ENCODE measurements at regions not wholly inside any gene's neighbourhood (a gene's known extent, or its start where the extent isn't known, plus 50 kb on each side); places are given as distances from the start of the nearest gene placed in this dataset.

DNA sequence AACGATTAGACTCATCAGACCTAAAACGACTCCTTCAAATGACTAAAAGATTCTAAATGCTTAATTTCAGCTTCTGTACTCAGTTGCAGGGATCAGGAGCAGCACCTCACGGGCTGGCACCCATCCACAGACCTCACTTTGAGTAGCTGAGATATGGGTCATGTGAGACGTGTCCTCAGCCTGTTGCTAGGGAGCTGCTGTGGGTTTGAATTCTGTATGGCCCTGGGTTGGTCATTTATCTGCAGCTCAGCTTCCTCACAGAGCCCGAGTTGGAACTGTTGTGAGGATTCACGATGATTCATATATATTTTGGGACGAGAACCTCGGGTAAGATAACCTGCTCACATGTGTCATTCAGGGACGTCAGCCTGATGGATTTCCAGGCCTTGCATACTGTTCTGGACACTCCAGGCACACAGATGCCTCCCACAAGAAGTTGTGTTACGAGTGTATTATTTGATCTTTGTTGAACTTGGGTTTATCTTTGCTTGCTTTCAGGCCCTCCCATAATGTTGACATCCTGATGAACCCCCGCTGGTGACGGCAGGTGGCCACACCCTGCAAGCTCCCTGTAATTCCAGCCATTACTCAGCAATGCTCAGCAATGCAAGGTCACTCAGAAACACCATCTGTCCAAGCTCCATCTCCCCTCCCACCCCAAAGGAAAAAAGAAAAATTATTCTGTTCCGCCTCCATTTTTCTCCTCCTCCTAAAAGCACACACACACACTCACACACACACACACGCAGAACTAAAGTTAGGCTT lies 137.6 kb downstream of the RBFOX3 start:
- no peaks in the 10 kb centered on the region for H3K9me3 Mint-ChIP-seq
- intact Hi-C loops (cut with micrococcal nuclease): no loop called here
- no peak overlapping the region for H3K27ac Mint-ChIP-seq
- H3K27me3 Mint-ChIP-seq: peaks cover 3% of the 10 kb centered on the region
- no peaks in the 10 kb centered on the region for H3K4me1 Mint-ChIP-seq
- H3K4me3 Mint-ChIP-seq: no peak overlapping the region
- no peaks in the 10 kb centered on the region for H3K36me3 Mint-ChIP-seq (ENCODE audit: low read depth)
- no peak for DNase-seq

GRCh38 chr17:79470754-79471153 lies 140.1 kb downstream of the RBFOX3 start:
- no peaks in the 10 kb centered on the region for H3K9me3 Mint-ChIP-seq
- H3K36me3 Mint-ChIP-seq (ENCODE audit: low read depth): no peaks in the 10 kb centered on the region
- no peak for DNase-seq
- no peaks in the 10 kb centered on the region for H3K4me1 Mint-ChIP-seq
- no peak overlapping the region for H3K27ac Mint-ChIP-seq
- H3K27me3 Mint-ChIP-seq: peaks cover 2% of the 10 kb centered on the region
- intact Hi-C loops (cut with micrococcal nuclease): no loop called here
- no peak overlapping the region for H3K4me3 Mint-ChIP-seq

DNA sequence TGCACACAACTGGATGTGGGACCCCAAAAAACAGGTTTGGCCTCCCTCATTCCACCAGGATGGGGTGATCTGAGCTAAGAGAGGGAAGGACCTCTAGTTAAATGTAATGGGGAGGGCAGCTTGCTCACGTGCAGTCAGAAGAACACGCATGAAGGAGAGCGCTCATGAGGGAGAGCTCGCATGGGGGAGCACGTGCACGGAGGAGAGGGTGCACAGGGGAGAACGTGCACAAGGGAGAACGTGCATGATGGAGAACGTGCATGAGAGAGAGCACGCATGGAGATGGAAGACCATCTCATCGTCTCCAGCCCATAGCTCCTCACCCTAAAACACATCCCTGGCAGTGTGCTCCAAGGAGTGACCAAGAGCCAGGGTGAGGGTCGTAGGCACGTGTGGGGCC lies 141.2 kb downstream of the RBFOX3 start:
- DNase-seq: no peak
- H3K27me3 Mint-ChIP-seq: no peaks in the 10 kb centered on the region
- H3K27ac Mint-ChIP-seq: no peak overlapping the region
- no peak overlapping the region for H3K4me3 Mint-ChIP-seq
- H3K9me3 Mint-ChIP-seq: no peaks in the 10 kb centered on the region
- H3K36me3 Mint-ChIP-seq (ENCODE audit: low read depth): no peaks in the 10 kb centered on the region
- intact Hi-C loops (cut with micrococcal nuclease): no loop called here
- H3K4me1 Mint-ChIP-seq: no peaks in the 10 kb centered on the region

DNA sequence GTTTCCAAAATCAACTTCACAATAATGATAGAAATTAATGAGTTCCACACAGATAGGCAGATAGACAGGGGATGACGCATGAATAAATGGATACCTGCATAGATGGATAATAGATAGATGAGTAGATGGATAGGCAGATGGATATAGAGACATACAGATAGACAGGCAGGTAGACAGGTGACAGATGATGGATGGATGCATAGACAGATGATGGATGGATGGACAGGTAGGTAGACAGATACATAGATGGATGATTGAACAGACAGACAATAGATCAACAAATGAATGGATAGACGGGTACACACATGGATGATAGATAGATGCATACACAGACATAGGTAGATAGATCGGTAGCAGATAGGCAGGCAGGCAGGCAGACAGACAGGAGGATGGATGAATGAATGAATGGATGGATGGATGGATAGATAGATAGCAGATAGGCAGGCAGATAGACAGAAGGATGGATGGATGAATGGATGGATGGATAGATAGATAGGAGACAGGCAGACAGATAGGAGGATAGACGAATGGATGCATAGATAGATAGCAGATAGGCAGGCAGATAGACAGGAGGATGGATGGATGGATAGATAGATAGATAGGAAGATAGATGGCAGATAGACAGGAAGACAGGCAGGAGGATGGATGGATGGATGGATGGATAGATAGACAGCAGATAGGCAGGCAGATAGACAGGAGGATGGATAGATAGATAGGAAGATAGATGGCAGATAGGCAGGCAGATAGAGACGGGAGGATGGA lies 142.5 kb downstream of the RBFOX3 start:
- Mint-ChIP-seq H3K36me3 (ENCODE audit: low read depth) (no peaks in the 10 kb centered on the region), H3K4me3 (no peak overlapping the region), H3K27me3 (no peaks in the 10 kb centered on the region), H3K27ac (no peak overlapping the region), H3K4me1 (no peaks in the 10 kb centered on the region), H3K9me3 (no peaks in the 10 kb centered on the region)
- intact Hi-C loops (cut with micrococcal nuclease): no loop called here
- no peak for DNase-seq

DNA sequence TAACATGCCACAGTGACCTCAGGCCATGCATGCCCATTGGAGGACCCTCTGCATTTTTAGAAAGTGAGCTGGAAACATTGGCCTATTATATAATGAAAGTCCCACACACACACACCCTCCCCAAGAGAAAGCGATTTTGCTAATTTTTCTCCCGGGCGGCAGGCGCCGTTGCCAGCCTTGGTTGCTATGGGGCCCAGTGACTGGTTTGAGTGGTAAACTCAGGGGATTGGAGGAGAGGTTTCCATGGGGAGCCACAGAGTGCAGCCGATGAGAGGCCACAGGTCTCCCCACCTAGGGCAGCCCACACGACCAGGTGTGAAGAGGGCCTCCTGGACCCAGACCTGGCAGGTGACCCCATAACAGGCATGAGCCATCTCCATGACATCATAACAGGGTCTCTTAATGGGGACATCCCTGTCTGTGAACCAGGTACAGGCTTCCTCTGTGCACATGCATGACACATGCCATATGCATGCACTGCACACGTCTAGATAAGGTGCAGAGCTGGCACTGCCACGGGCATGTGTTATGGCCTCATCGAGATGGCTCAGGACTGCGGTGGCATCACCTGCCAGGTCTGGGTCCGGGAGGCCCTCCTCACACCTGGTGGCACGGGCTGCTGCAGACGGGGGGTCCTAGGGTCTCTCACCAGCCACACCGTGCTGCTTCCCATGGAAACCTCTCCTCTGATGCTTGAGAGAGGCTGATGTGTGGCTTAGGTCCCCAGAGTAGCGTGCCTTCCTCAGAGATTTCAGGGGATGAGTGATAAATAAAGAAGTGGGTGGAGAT lies 144.1 kb downstream of the RBFOX3 start:
- Mint-ChIP-seq H3K27ac (no peak overlapping the region), H3K36me3 (ENCODE audit: low read depth) (no peaks in the 10 kb centered on the region), H3K27me3 (no peaks in the 10 kb centered on the region), H3K4me1 (no peaks in the 10 kb centered on the region), H3K9me3 (no peaks in the 10 kb centered on the region), H3K4me3 (no peak overlapping the region)
- no peak for DNase-seq
- intact Hi-C loops (cut with micrococcal nuclease): no loop called here

DNA sequence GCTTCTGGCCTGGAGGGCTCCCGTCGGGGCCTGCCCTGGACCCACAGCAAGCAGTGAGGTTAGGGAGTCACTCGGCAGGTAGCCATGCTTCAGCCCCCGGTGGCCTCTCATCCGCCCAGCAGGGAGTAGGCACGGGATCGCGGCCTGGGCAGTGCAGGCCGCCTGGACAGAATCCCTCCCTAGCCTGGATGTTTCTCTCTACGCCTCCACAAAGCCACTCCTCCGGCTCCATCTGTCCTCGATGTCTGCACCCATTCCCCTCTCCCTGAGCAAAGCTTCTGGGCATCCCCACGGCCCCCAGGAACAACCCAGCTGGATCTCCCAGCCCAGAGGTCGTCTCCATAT lies 145.2 kb downstream of the RBFOX3 start:
- H3K4me1 Mint-ChIP-seq: no peaks in the 10 kb centered on the region
- no peaks in the 10 kb centered on the region for H3K36me3 Mint-ChIP-seq (ENCODE audit: low read depth)
- DNase-seq: no peak
- intact Hi-C loops (cut with micrococcal nuclease): no loop called here
- no peaks in the 10 kb centered on the region for H3K9me3 Mint-ChIP-seq
- H3K27me3 Mint-ChIP-seq: no peaks in the 10 kb centered on the region
- H3K4me3 Mint-ChIP-seq: no peak overlapping the region
- H3K27ac Mint-ChIP-seq: no peak overlapping the region

GRCh38 chr17:79465011-79465680 lies 145.7 kb downstream of the RBFOX3 start:
- intact Hi-C loops (cut with micrococcal nuclease): no loop called here

GRCh38 chr17:79464318-79465010 lies 146.4 kb downstream of the RBFOX3 start:
- no peak for DNase-seq
- H3K4me1 Mint-ChIP-seq: no peaks in the 10 kb centered on the region
- intact Hi-C loops (cut with micrococcal nuclease): no loop called here
- no peak overlapping the region for H3K27ac Mint-ChIP-seq
- H3K36me3 Mint-ChIP-seq (ENCODE audit: low read depth): no peaks in the 10 kb centered on the region
- H3K27me3 Mint-ChIP-seq: peaks cover 2% of the 10 kb centered on the region
- no peaks in the 10 kb centered on the region for H3K9me3 Mint-ChIP-seq
- H3K4me3 Mint-ChIP-seq: no peak overlapping the region

More at GRCh38 chr17:79465011-79465680, 145.7 kb downstream of the RBFOX3 start:
- Mint-ChIP-seq H3K36me3 (ENCODE audit: low read depth) (no peaks in the 10 kb centered on the region), H3K27me3 (no peaks in the 10 kb centered on the region), H3K9me3 (no peaks in the 10 kb centered on the region), H3K4me3 (no peak overlapping the region), H3K27ac (no peak overlapping the region), H3K4me1 (no peaks in the 10 kb centered on the region)
- no peak for DNase-seq

GRCh38 chr17:79463421-79464317 lies 147.2 kb downstream of the RBFOX3 start:
- H3K27ac Mint-ChIP-seq: no peak overlapping the region
- H3K9me3 Mint-ChIP-seq: no peaks in the 10 kb centered on the region
- no peaks in the 10 kb centered on the region for H3K4me1 Mint-ChIP-seq
- intact Hi-C loops (cut with micrococcal nuclease): no loop called here
- DNase-seq: no peak
- peaks cover 2% of the 10 kb centered on the region for H3K27me3 Mint-ChIP-seq
- no peak overlapping the region for H3K4me3 Mint-ChIP-seq
- no peaks in the 10 kb centered on the region for H3K36me3 Mint-ChIP-seq (ENCODE audit: low read depth)

DNA sequence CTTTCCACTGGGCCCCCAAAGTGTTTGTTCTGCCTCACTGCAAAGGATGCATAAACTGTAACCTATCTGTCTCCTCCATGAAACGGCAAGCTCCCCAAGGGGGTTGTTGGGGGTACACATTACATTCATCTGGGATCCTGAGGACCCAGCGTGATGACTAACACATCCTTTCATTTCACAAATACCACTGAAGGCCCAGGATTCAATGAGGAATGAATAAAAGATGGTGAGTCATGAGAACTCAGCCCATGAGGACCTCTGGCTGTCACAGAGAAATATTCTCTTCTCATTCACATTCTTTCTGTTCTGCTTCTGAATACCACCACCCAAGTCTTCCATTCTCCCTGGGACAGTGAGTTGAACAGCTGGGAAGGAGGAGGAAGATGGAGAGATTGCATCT lies 149.8 kb downstream of the RBFOX3 start:
- no peak overlapping the region for H3K27ac Mint-ChIP-seq
- DNase-seq: no peak
- no peaks in the 10 kb centered on the region for H3K4me1 Mint-ChIP-seq
- no peak overlapping the region for H3K4me3 Mint-ChIP-seq
- H3K27me3 Mint-ChIP-seq: peaks cover 2% of the 10 kb centered on the region
- no peaks in the 10 kb centered on the region for H3K36me3 Mint-ChIP-seq (ENCODE audit: low read depth)
- intact Hi-C loops (cut with micrococcal nuclease): no loop called here
- no peaks in the 10 kb centered on the region for H3K9me3 Mint-ChIP-seq

- Mint-ChIP-seq H3K9me3 (no peaks in the 10 kb centered on the region), H3K4me1 (no peaks in the 10 kb centered on the region), H3K4me3 (no peak overlapping the region), H3K27ac (no peak overlapping the region), H3K27me3 (peaks cover 2% of the 10 kb centered on the region), H3K36me3 (ENCODE audit: low read depth) (no peaks in the 10 kb centered on the region)
- intact Hi-C loops (cut with micrococcal nuclease): no loop called here
- no peak for DNase-seq
Measured at GRCh38 chr17:79459846-79460245, 151.0 kb downstream of the RBFOX3 start.

- no peaks in the 10 kb centered on the region for H3K4me1 Mint-ChIP-seq
Measured at GRCh38 chr17:79459003-79459655, 151.7 kb downstream of the RBFOX3 start.

More at GRCh38 chr17:79459003-79459655, 151.7 kb downstream of the RBFOX3 start:
- Mint-ChIP-seq H3K27ac (no peak overlapping the region), H3K9me3 (no peaks in the 10 kb centered on the region), H3K36me3 (ENCODE audit: low read depth) (no peaks in the 10 kb centered on the region), H3K27me3 (peaks cover 2% of the 10 kb centered on the region), H3K4me3 (no peak overlapping the region)
- no peak for DNase-seq
- intact Hi-C loops (cut with micrococcal nuclease): no loop called here
